Vagina (tissue), 2 donors: ENCODE measurements at regions not wholly inside any gene's neighbourhood (a gene's known extent, or its start where the extent isn't known, plus 50 kb on each side); places are given as distances from the start of the nearest gene placed in this dataset.

Experiments used
- DNase-seq, 2 donors: peaks; one replicate each; pipeline ENCODE4 v3.0.0-alpha.2; 2017; ENCODE audit errors: extremely low spot score in 2 of 2
- H3K27ac ChIP-seq: fragments of 200-600 bp; sonication (generic); one replicate; pipeline ENCODE4 v1.5.1; 2019
- H3K27me3 ChIP-seq: fragments of 200-600 bp; sonication (generic); one replicate; pipeline ENCODE4 v1.5.1; 2019
- H3K36me3 ChIP-seq, 2 donors: fragments of 200-600 bp; sonication (generic); one replicate each; pipeline ENCODE4 v1.5.1; 2017 to 2019
- H3K4me1 ChIP-seq: fragments of 200-600 bp; sonication (generic); one replicate; pipeline ENCODE4 v1.5.1; 2019
- H3K4me3 ChIP-seq, 2 donors: fragments of 200-600 bp; sonication (generic); 1 replicate in 1 of 2; 2 replicates in 1 of 2; pipeline ENCODE4 v1.5.1; 2016 to 2019
- H3K9me3 ChIP-seq: fragments of 200-600 bp; sonication (generic); one replicate; pipeline ENCODE4 v1.5.1; 2019
- CTCF ChIP-seq, 3 experiments: fragments of 450-650 bp in 2 of 3; fragments of 200-600 bp in 1 of 3; sonication (generic) in 1 of 3; IDR thresholded peaks; one replicate each; pipeline ENCODE4 v1.5.1; 2017 to 2019; ENCODE audit warnings: antibody characterized with exemption in 3 of 3, mild to moderate bottlenecking in 2 of 3, moderate library complexity in 2 of 3
- POLR2A ChIP-seq, 2 donors: fragments of 450-650 bp; IDR thresholded peaks; one replicate each; pipeline ENCODE4 v1.6.1; 2017; ENCODE audit warnings: antibody characterized with exemption in 2 of 2, mild to moderate bottlenecking in 2 of 2, moderate library complexity in 2 of 2
- POLR2AphosphoS5 ChIP-seq, 2 donors: sonication (generic); formaldehyde crosslinking; IDR thresholded peaks; one replicate each; pipeline ENCODE4 v1.9.0; 2017; ENCODE audit warnings: antibody characterized with exemption in 2 of 2, mild to moderate bottlenecking in 2 of 2, low read depth in 1 of 2; ENCODE audit not compliant: insufficient read depth in 1 of 2
- intact Hi-C: fragments of 100-400 bp; cut with DNase I; formaldehyde crosslinking; loops from one replicate; pipeline ENCODE4 v1.15.1; 2023

DNA sequence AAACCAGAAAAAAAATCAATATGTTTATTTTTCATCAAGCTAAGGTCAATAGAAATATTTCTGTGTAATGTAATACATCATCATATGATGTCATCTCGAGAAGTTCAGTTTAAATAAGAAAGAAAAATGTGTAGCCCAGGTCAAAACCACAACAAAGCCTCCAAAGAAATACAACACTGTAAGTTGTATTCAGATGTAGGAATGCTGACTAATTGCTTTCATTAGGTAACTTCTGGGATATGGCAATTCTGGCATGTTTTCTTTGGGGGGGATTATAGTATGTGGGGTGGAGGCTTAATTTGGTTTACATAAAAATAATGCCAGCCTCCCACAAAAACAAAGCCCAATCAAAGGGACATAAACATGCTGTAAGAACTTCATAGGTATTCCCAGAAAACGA lies 881.8 kb upstream of the CITED2 start:
- H3K27me3 ChIP-seq, result no peaks in the 10 kb centered on the region
- H3K4me1 ChIP-seq, result no peaks in the 10 kb centered on the region
- intact Hi-C loops, result no loop called here
- TF ChIP-seq POLR2AphosphoS5 (IDR thresholded peaks at IDR 0.05; ENCODE audit: insufficient read depth in 1 of 2, low read depth in 1 of 2), result no peak
- no peak for TF ChIP-seq POLR2A (IDR thresholded peaks at IDR 0.05)
- TF ChIP-seq CTCF (IDR thresholded peaks at IDR 0.05), result no peak
- no peak overlapping the region for H3K4me3 ChIP-seq
- no peak overlapping the region for H3K27ac ChIP-seq
- no peaks in the 10 kb centered on the region for H3K36me3 ChIP-seq
- H3K9me3 ChIP-seq, result no peaks in the 10 kb centered on the region
- no peak for DNase-seq

GRCh38 chr6:140253096-140253495 lies 878.6 kb upstream of the CITED2 start:
- no peak overlapping the region for H3K4me3 ChIP-seq
- DNase-seq, result no peak
- no peaks in the 10 kb centered on the region for H3K9me3 ChIP-seq
- H3K36me3 ChIP-seq, result no peaks in the 10 kb centered on the region
- H3K27me3 ChIP-seq, result no peaks in the 10 kb centered on the region
- H3K27ac ChIP-seq, result no peak overlapping the region
- H3K4me1 ChIP-seq, result no peaks in the 10 kb centered on the region
- TF ChIP-seq POLR2AphosphoS5 (IDR thresholded peaks at IDR 0.05; ENCODE audit: insufficient read depth in 1 of 2, low read depth in 1 of 2), result no peak
- no peak for TF ChIP-seq CTCF (IDR thresholded peaks at IDR 0.05)
- TF ChIP-seq POLR2A (IDR thresholded peaks at IDR 0.05), result no peak
- intact Hi-C loops, result no loop called here

DNA sequence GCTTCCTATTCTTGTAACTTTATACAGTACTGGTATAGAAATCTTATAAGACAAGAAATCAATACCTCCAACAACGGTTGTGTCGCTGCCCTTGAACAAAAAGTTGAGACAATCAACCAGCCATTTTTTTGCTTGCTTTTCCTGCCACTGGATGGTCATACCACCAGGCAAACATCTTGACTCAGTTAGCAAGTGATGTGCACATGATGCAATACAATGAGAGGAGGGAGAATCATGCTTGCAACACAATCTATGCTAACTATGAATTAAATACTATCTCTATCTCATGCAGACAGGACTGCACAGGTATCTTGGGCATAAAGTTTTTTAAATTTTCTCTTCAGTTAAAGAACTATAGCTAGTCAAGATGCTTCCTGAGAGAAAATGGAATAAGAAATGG lies 877.7 kb upstream of the CITED2 start:
- intact Hi-C loops, result no loop called here
- Histone ChIP-seq H3K27me3 (no peaks in the 10 kb centered on the region), H3K27ac (no peak overlapping the region), H3K9me3 (no peaks in the 10 kb centered on the region), H3K36me3 (no peaks in the 10 kb centered on the region), H3K4me1 (no peaks in the 10 kb centered on the region), H3K4me3 (no peak overlapping the region)
- DNase-seq, result no peak
- no peak for TF ChIP-seq POLR2A (IDR thresholded peaks at IDR 0.05)
- no peak for TF ChIP-seq POLR2AphosphoS5 (IDR thresholded peaks at IDR 0.05; ENCODE audit: insufficient read depth in 1 of 2, low read depth in 1 of 2)
- no peak for TF ChIP-seq CTCF (IDR thresholded peaks at IDR 0.05)

GRCh38 chr6:140245296-140246040 lies 871.0 kb upstream of the CITED2 start:
- no peaks in the 10 kb centered on the region for H3K27me3 ChIP-seq
- DNase-seq, result no peak
- intact Hi-C loops, result no loop called here
- H3K4me3 ChIP-seq, result no peak overlapping the region
- TF ChIP-seq POLR2A (IDR thresholded peaks at IDR 0.05) (no peak), CTCF (IDR thresholded peaks at IDR 0.05) (no peak), POLR2AphosphoS5 (IDR thresholded peaks at IDR 0.05; ENCODE audit: insufficient read depth in 1 of 2, low read depth in 1 of 2) (no peak)
- no peak overlapping the region for H3K27ac ChIP-seq
- H3K4me1 ChIP-seq, result no peaks in the 10 kb centered on the region
- H3K9me3 ChIP-seq, result no peaks in the 10 kb centered on the region
- H3K36me3 ChIP-seq, result no peaks in the 10 kb centered on the region

- DNase-seq, result no peak
- intact Hi-C loops, result no loop called here
- H3K4me1 ChIP-seq, result no peaks in the 10 kb centered on the region
- no peaks in the 10 kb centered on the region for H3K36me3 ChIP-seq
- no peaks in the 10 kb centered on the region for H3K27me3 ChIP-seq
- TF ChIP-seq CTCF (IDR thresholded peaks at IDR 0.05) (no peak), POLR2A (IDR thresholded peaks at IDR 0.05) (no peak), POLR2AphosphoS5 (IDR thresholded peaks at IDR 0.05; ENCODE audit: insufficient read depth in 1 of 2, low read depth in 1 of 2) (no peak)
- no peak overlapping the region for H3K27ac ChIP-seq
- no peaks in the 10 kb centered on the region for H3K9me3 ChIP-seq
- no peak overlapping the region for H3K4me3 ChIP-seq
Observed at GRCh38 chr6:140237251-140237650, 862.8 kb upstream of the CITED2 start.
